K562 (cell line): ENCODE measurements at regions not wholly inside any gene's neighbourhood (a gene's known extent, or its start where the extent isn't known, plus 50 kb on each side); places are given as distances from the start of the nearest gene placed in this dataset.

ENCODE experiments used
- ATAC-seq: fragments of 200-7000 bp; cut with Tn5 transposase; 3 replicates; pipeline ENCODE4 v1.9.1; 2020; ENCODE audit warnings: moderate library complexity
- BruUV-seq: library from RNA; stranded (reverse); fragments of 400-500 nt; replicated peaks from 2 replicates; lab custom pipeline; 2021; lab: Mats Ljungman, UMichigan
- CTCF ChIA-PET: fragments of 300-600 bp; formaldehyde crosslinking; extraction: SDS; loops from one replicate; lab custom pipeline; 2021; ENCODE audit warnings: low intra/inter-chr PET ratio; lab: Yijun Ruan, JAX
- POLR2A ChIA-PET: fragments of 300-600, 350-650 bp; sonication (Branson Sonifier 250); formaldehyde crosslinking; extraction: SDS; loops from one replicate; lab custom pipeline; 2021; ENCODE audit warnings: antibody characterized with exemption, inconsistent platforms; lab: Yijun Ruan, JAX
- DNase-seq, 4 experiments: peaks; one replicate each; pipeline versions ENCODE4 v3.0.0 to v3.0.0-alpha.2; 2011 to 2018; ENCODE audit warnings: low spot score in 3 of 4, mixed read lengths in 3 of 4; ENCODE audit errors: extremely low read depth in 1 of 4
- FAIRE-seq: peaks from 2 replicates; lab custom pipeline; 2011; peaks lifted over from hg19 to GRCh38; lab: Jason Lieb, UNC
- H2AFZ ChIP-seq: 2 replicates; pipeline ENCODE4 v1.6.0; 2011; ENCODE audit warnings: low read depth, low read length, control low read depth, inconsistent platforms
- H3K27ac ChIP-seq: fragments of 200-600 bp; 3 replicates; pipeline ENCODE4 v1.8.0; 2011; ENCODE audit warnings: low read depth, mild to moderate bottlenecking, control low read depth, inconsistent platforms, low read length, moderate library complexity, mixed read lengths; ENCODE audit errors: extremely low read depth
- H3K27me3 ChIP-seq, 2 experiments: fragments of 300-600 bp in 1 of 2; 2 replicates in 1 of 2; 3 replicates in 1 of 2; pipeline versions ENCODE4 v1.6.0 to v1.8.0; 2011; ENCODE audit warnings: inconsistent platforms in 2 of 2, low read length in 2 of 2, mild to moderate bottlenecking in 1 of 2, mixed read lengths in 1 of 2, moderate library complexity in 1 of 2; ENCODE audit not compliant: control insufficient read depth in 2 of 2, insufficient read depth in 2 of 2
- H3K36me3 ChIP-seq: fragments of 300-600 bp; 3 replicates; pipeline ENCODE4 v1.8.0; 2011; ENCODE audit warnings: mild to moderate bottlenecking, low read length, inconsistent platforms; ENCODE audit not compliant: control insufficient read depth, insufficient read depth
- H3K4me1 ChIP-seq, 2 experiments: fragments of 200-600 bp in 1 of 2; replicated peaks in 1 of 2; 2 replicates in 1 of 2; 3 replicates in 1 of 2; pipeline versions ENCODE4 v1.5.1 to v1.8.0; 2011; ENCODE audit warnings: inconsistent platforms in 2 of 2, low read length in 2 of 2, mild to moderate bottlenecking in 1 of 2, mixed read lengths in 1 of 2, moderate library complexity in 1 of 2; ENCODE audit not compliant: control insufficient read depth in 2 of 2, insufficient read depth in 2 of 2
- H3K4me2 ChIP-seq: 2 replicates; pipeline ENCODE4 v1.6.1; 2011; ENCODE audit warnings: low read length, control low read depth, inconsistent platforms, mixed read lengths; ENCODE audit not compliant: insufficient read depth
- H3K4me3 ChIP-seq: fragments of 200-600 bp; sonication (generic), shearing (Covaris generic); 2 replicates; pipeline ENCODE4 v1.5.1; 2016; ENCODE audit warnings: control low read depth, inconsistent platforms
- H3K79me2 ChIP-seq: fragments of 200-600 bp; 3 replicates; pipeline ENCODE4 v1.8.0; 2011; ENCODE audit warnings: low read length, inconsistent platforms; ENCODE audit not compliant: control insufficient read depth, insufficient read depth
- H3K9ac ChIP-seq, 2 experiments: 2 replicates each; pipeline versions ENCODE4 v1.6.0 to v1.6.1; 2011; ENCODE audit warnings: low read depth in 2 of 2, low read length in 2 of 2, control low read depth in 1 of 2, inconsistent platforms in 1 of 2, mild to moderate bottlenecking in 1 of 2, mixed read lengths in 1 of 2; ENCODE audit not compliant: insufficient read depth in 1 of 2
- H3K9me1 ChIP-seq: one replicate; pipeline ENCODE4 v1.6.0; 2011; ENCODE audit warnings: inconsistent platforms, mild to moderate bottlenecking, low read length, moderate library complexity; ENCODE audit not compliant: control insufficient read depth, insufficient read depth
- H3K9me3 ChIP-seq: replicated peaks from 2 replicates; pipeline ENCODE4 v1.5.1; 2011; ENCODE audit warnings: low read depth, low read length, inconsistent platforms; ENCODE audit not compliant: control insufficient read depth, insufficient read depth
- H4K20me1 ChIP-seq: replicated peaks from 2 replicates; pipeline ENCODE4 v1.6.1; 2011; ENCODE audit warnings: low read length, inconsistent platforms, mixed read lengths; ENCODE audit not compliant: control insufficient read depth, insufficient read depth
- BDP1 ChIP-seq: IDR thresholded peaks from 3 replicates; pipeline ENCODE4 v1.6.1; 2011; ENCODE audit not compliant: insufficient read length, insufficient read depth
- CCNT2 ChIP-seq: IDR thresholded peaks from 2 replicates; pipeline ENCODE4 v1.6.1; 2011; ENCODE audit warnings: borderline replicate concordance, low read depth, mild to moderate bottlenecking, moderate library complexity, mixed read lengths, low read length; ENCODE audit not compliant: insufficient read length; ENCODE audit errors: extremely low read depth
- HIVEP1 ChIP-seq: fragments of 250-450 bp; sonication (Bioruptor Pico); IDR thresholded peaks from 2 replicates; pipeline ENCODE4 v1.4.0; 2020; ENCODE audit warnings: mild to moderate bottlenecking
- HMG20A ChIP-seq: fragments of 450-650 bp; formaldehyde crosslinking; conservative IDR thresholded peaks from 2 replicates; pipeline ENCODE4 v1.4.0; 2020; ENCODE audit warnings: mild to moderate bottlenecking, mixed read lengths
- NFATC3 ChIP-seq: fragments of 450-650 bp; IDR thresholded peaks from 2 replicates; pipeline ENCODE4 v1.6.1; 2017; ENCODE audit warnings: mild to moderate bottlenecking
- POLR2H ChIP-seq: IDR thresholded peaks from 2 replicates; pipeline ENCODE4 v1.6.1; 2016; ENCODE audit warnings: missing genetic modification characterization, low read depth, mild to moderate bottlenecking, control low read depth, missing compliant biosample characterization, moderate library complexity
- PURB ChIP-seq: sonication (generic); formaldehyde crosslinking; IDR thresholded peaks from 2 replicates; pipeline ENCODE4 v1.9.0; 2021; ENCODE audit warnings: low read depth, mild to moderate bottlenecking, missing genetic modification reagents
- U2AF1 ChIP-seq: fragments of 200-400 bp; formaldehyde crosslinking; optimal IDR thresholded peaks from 2 replicates; pipeline ENCODE3; 2017; ENCODE audit warnings: mild to moderate bottlenecking, low read depth, low read length, moderate library complexity
- XRCC5 ChIP-seq: fragments of 200-400 bp; formaldehyde crosslinking; IDR thresholded peaks from 2 replicates; pipeline ENCODE4 v1.6.1; 2017; ENCODE audit warnings: low read depth, mild to moderate bottlenecking, low read length
- ZNF57 ChIP-seq: fragments of 450-650 bp; formaldehyde crosslinking; IDR thresholded peaks from 2 replicates; pipeline ENCODE4 v1.4.0; 2020; ENCODE audit warnings: mild to moderate bottlenecking, moderate library complexity
- WGBS: fragments of 100-300 bp; shearing (Covaris generic); methylation state at CpG from one replicate; pipeline ENCODE4 v1.1.6; 2016; ENCODE audit warnings: low coverage, mixed read lengths; ENCODE audit not compliant: insufficient coverage; ENCODE audit errors: missing lambda C conversion rate; 5-methylcytosine and 5-hydroxymethylcytosine counted together
- in situ Hi-C: fragments of 300-500 bp; cut with MboI; formaldehyde crosslinking; loops from 4 replicates; pipeline ENCODE4 v1.15.0; 2018; ENCODE audit warnings: inconsistent platforms, mixed read lengths
- intact Hi-C: fragments of 100-400 bp; cut with micrococcal nuclease; formaldehyde crosslinking; loops from 2 replicates; pipeline ENCODE4 v1.14.2; 2022
- TF ChIP-seq, protein P1 (sequence below): fragments of 250-450 bp; sonication (Bioruptor Pico); IDR thresholded peaks from 2 replicates; pipeline ENCODE4 v1.8.0; 2021; ENCODE audit warnings: moderate library complexity, mild to moderate bottlenecking, inconsistent platforms

DNA sequence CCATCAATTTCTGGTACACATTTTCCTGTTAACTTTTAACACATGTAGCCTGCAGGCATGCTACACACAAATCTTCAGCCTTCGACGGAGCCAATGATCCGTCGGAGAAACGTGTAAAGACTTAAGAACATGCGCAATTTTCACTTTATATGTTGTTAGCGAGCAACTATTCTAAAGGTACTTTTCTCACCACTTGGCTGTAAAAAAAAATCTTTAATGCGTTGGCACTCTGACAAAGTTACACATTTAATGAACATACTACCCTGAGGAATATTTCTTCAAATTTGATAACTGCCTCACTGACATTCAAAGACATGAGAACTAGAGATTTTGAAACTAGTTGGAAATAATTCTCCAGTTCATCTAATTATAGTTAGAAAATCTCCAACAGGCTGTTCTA is 507.5 kb upstream of the SALL1 start:
- no peaks in the 10 kb centered on the region for H3K27me3 ChIP-seq
- no peak overlapping the region for H2AFZ ChIP-seq
- no peaks in the 10 kb centered on the region for H3K36me3 ChIP-seq
- H3K27ac ChIP-seq = no peak overlapping the region
- no peaks in the 10 kb centered on the region for H4K20me1 ChIP-seq
- no peak for TF ChIP-seq NFATC3
- TF ChIP-seq U2AF1 = no peak
- no peak for TF ChIP-seq POLR2H (tag)
- no peak for TF ChIP-seq HIVEP1 (CRISPR knock-in tag)
- no peak for TF ChIP-seq ZNF57 (CRISPR knock-in tag)
- TF ChIP-seq XRCC5 = no peak
- no peak for TF ChIP-seq PURB
- TF ChIP-seq BDP1 = no peak
- TF ChIP-seq, protein P1, sequence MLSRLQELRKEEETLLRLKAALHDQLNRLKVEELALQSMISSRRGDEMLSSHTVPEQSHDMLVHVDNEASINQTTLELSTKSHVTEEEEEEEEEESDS (CRISPR knock-in tag) = no peak
- TF ChIP-seq CCNT2 = no peak
- TF ChIP-seq HMG20A (CRISPR knock-in tag) = no peak
- under 1% methylated on average over 8 of the region's 8 CpGs for WGBS
- ChIA-PET CTCF (no interaction called here), POLR2A (no interaction called here)
- no peak for ATAC-seq
- H3K9me3 ChIP-seq = no peaks in the 10 kb centered on the region; the same call in 1 of the 2 replicates
- intact Hi-C loops = no loop called here
- H3K4me3 ChIP-seq = no peak overlapping the region
- no peaks in the 10 kb centered on the region for H3K9me1 ChIP-seq
- FAIRE-seq = no peak
- no peak overlapping the region for H3K4me2 ChIP-seq
- H3K9ac ChIP-seq = no peak overlapping the region
- no peaks in the 10 kb centered on the region for H3K4me1 ChIP-seq
- no peak for DNase-seq
- H3K79me2 ChIP-seq = no peaks in the 10 kb centered on the region
- BruUV-seq = no TSS peak
- in situ Hi-C loops = no loop called here
